AML-193 (cell line): ENCODE measurements at regions not wholly inside any gene's neighbourhood (a gene's known extent, or its start where the extent isn't known, plus 50 kb on each side); places are given as distances from the start of the nearest gene placed in this dataset.

Source experiments
- DNase-seq, 2 experiments: peaks; one replicate each; lab custom pipeline; 2025; lab: John Stamatoyannopoulos, UW

DNA sequence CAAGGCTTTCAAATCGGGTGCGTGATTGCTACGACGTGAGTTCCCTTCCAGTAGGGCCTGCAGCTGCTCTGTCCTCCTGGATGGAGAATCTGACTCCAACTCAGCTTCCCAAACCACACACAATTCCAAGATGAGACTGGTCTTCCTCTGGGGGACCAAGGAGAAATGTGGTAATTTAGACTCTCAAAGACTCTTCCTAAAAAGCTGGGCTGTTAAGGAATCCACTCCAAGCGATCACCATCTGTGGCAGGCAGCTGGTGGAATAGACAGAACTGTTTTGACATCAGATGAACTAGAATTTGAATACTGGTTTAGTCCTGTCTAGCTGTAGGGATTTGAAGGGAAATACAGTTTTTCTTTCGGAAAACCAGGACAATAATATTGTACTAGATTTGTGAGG lies 130.7 kb upstream of the KLF4 start:
- no peak for DNase-seq

DNA sequence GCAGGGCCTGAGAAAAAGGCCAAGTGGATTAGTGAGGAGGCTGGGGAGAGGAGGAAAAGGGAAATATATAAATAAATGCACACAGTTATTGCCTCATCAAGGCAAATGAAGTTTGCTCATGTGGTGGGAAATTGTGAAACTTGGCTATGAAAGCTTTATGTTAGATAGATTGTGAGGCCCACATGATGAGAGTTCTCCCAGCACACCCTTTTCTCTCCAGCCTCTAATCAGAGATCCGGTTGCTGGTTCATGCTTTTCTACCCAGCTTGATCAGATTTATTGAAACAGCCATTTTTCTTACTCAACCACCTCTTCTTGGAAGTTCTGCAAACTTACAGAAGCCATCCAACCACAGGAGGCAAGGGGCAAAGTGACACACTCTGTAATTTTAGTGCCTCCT lies 125.8 kb upstream of the KLF4 start:
- DNase-seq, result peak; percentile 24 to 40

DNA sequence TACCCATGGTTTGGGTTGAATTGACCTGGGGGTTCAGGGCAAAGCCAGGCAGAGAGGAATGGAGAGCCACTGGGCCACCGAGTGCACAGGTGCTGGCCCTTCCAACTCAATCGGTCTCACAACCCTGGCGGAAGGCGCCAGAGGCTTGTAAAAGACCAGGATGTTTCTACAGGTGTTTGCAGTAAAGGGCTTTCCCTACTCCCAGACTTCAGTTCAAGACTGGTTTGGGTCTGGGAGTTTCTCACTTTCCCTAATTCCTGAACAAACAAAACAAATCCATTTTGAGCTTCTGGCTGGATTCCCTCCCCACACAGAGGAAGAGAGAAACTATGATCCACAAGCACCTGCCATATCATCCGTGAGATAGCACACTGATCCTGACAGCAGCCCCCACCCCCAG lies 125.2 kb upstream of the KLF4 start:
- no peak for DNase-seq

DNA sequence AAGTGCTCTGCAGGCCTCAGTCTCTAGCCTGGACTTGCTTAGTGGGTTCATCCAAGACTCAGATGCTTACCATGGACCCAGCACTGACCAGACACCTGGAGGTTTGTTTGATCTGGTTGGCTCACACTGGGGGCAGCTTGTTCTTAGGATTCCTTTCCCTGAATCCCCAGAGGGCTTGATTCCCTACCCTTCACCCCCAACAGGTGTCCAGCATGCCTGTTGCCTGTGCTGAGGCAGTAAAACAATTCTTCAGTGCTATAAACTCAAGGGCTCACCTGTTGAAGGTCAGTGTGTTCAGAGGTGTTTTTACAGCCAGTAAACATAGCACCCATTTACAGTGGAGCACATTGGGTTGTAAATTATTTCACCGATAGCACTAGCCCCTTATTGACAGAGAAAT lies 123.8 kb upstream of the KLF4 start:
- no peak for DNase-seq

DNA sequence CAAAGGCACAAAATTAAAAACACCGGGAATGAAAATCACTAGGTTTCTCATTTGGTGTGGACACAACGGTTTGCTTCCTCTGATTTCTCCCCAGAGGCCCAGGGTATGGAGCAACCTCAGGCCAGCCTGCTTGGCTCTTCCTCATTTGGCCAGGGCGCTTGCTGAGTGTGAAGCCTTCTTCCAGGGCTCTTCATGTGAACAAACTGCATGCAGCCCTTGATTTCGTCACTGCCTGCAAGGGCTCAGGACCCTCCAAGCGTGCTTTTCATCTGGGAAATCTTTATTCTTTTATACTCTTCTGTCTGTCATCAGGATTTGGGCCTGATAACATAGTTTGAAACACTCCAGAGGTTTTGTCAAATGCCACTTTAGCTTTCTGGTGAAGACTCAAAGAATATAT lies 122.6 kb upstream of the KLF4 start:
- DNase-seq, result peak; percentile 44 to 50

DNA sequence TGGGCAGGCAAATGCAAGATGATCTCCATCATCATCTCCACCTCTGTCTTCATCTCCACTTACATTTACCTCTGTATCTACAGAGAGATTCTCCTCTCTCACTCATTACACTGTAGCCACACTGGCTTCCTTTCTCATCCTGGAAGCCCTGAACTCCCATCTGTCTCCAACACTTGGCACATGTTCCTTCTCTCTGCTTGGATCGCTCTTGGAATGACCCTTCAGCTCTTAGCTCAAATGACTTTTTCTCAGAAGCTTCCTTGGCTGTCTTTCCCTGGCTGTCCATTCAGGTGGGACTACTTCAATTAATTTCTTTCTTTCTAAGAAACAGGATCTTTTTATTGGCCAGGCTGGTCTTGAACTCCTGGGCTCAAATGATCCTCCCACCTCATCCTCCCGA lies 120.0 kb upstream of the KLF4 start:
- no peak for DNase-seq

DNA sequence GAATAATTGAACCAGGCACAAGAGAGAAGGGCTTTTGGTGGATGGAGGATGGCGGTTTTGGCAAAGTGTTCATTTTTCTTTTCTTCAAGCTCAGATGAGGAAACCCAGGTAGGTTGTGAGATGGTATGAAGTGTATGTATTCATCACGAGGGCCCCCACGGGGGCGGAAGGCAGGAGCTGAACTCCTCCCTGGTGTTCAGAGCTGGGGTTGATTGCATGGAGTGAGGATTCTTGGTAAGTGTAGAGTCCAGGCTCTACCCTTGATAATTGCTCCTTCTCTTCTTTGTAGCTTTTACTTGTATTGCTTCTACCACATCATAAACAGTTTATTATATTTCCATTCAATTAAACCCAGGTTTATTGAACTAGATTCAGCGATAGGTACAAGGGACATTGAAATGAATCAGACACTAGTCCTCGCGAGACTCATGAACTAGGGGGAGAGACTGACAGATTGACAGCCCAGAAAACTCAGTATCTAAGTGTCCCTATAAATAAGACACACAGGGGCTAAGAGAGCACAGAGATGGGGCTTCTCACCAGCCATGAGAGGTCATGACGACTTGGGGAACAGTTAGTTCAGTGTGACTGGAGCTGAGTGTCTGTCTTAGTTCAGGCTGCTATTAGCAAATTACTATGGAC lies 116.7 kb upstream of the KLF4 start:
- no peak for DNase-seq

DNA sequence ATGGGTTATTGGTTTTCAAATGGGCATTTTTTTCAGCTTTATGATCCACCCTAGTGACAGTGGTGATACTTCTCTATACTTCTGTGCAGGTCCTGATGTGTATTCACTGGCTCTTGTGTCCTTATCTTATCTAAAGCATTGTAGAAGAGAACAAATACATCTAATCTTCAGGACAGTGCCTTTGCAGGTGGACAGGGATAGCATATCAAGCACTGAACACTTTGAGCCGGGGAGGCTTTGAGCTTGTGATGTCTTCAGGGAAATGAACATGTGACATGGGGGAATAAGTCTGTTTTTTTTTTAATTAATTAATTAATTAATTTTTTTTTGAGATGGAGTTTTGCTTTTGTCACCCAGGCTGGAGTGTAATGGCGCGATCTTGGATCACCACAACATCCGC lies 115.5 kb upstream of the KLF4 start:
- no peak for DNase-seq

DNA sequence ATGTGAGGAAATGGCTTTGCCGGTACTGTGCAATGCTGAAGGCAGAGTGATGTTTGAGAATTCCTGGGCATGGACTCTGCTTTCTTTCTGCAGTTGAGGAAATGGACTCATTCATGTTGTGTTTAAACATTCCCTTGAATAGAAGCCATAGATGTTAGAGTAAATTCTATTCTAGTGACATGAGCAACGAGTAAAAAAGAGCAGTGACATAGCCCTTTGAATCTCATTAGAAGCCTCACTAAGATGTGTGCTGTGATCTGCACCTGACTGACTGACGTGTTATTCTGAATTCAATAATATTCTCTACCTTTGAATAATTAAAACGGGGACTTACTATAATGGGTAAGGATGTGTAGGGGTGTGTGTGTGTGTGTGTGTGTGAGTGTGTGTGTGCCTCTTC lies 113.7 kb upstream of the KLF4 start:
- no peak for DNase-seq

DNA sequence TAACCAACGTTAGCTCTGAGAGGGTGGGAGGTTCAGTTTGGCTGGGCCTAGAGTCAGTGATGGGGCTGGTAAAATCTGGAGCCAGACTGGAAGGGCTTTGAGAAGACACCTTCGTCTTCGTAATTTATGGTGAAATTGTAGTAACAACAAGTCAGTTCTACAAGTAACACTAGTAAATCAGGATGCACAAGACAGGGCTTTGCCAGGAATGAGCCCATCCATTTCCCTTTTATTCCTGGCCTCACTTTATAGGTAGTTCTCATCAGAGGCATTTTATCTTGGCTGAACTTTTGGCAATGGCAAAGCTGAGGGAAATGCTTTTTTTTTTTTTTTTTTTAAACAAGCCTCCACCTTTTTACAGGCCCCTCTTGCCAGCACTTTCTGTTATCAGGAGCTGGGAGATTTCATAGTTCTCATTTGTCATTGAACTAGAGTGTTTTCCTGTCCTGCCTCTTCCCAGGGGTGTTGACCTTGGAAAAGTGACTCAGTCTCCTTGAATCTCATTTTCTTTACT lies 110.5 kb upstream of the KLF4 start:
- no peak for DNase-seq

DNA sequence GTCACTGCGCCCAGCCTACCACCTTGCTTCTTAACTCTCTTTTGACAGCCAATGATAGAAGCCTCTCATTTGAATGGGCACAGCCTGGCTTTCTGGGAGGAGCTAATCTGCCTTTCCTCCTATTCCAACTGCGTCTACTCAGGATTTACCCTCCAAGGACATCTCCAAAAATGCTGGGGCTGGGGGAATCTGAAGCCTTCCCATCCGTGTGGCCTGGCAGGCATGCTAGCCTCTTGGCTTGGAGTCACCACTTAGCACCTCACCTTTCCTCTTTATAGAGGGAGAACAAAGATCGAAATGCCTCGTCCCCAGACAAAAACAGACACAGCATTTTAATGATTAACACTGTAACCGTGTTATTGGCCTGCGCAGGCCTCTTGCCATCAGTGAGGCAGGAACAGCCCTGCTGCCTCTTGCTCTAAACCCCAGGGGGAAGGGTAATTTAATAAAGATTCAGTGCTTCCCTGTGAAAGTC lies 108.2 kb upstream of the KLF4 start:
- no peak for DNase-seq

DNA sequence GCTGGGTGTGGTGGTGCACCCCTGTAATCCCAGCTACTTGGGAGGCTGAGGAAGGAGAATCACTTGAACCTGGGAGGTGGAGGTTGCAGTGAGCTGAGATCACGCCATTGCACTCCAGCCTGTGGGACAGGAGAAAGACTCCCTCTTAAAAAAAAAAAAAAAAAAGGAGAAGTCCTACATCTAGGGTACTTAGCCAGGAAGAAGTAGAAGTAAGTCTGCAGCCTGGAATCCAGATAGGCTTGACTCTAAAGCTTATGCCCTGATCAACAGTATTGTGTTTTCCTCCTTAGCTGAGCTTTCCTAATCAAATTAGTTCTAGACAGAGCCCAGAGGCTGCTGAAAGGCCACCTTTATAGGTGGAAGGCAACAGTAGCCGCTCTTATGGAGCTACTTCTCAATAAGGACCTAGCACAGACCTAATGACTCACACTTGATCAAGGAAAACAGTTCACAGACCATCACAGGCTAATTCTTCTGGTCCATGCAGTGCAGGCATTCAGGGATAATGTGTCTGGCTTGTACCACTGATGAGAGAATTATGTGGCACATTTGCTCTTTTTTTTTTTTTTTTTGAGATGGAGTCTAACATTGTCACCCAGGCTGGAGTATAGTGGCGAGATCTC lies 105.5 kb upstream of the KLF4 start:
- no peak for DNase-seq

DNA sequence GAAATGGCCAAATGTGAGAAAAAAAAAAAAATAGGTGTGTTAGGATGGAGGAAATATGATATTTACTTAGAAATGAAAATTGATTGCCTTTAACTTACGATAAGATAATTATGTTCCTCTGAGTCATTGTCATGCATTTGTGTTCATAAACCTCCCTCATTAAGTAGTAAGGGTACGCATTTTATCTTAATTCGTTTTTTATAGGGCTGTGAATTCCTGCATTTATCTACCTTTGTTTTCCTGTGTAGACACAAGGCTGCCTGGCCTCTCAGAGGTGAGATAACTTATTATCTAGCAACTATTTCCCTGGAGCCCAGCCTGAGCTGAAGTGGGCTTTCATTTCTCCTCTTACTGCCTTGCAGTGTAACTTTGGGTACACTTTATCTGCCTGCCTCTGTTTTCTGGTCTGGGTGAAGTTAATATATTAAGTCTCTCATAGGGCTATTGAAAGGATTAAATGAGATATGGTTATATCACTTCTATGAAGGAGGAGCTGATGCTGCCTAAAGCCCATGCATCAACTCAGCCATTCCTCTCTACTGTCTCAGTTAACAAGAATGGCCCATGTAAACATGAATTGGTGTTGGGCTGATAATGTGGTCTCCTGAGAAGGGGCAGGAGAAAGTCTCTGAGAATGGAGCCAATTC lies 103.8 kb upstream of the KLF4 start:
- no peak for DNase-seq

DNA sequence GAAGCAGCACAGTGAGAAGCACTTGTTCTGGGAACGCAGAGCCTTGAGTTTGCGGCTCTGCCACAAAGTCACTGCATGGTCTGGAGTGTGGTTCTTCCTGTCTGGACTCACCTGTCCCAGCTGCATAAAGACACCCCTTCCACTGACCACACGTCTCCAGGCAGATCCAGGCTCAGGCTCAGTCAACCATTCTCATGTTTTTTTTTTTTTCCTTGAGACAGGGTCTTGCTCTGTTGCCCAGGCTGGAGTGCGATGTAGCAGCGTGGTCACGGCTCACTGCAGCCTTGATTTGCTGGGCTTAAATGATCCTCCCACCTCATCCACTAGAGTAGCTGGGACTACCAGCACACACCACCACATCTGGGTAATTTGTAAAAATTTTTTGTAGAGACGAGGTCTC lies 102.9 kb upstream of the KLF4 start:
- no peak for DNase-seq

DNA sequence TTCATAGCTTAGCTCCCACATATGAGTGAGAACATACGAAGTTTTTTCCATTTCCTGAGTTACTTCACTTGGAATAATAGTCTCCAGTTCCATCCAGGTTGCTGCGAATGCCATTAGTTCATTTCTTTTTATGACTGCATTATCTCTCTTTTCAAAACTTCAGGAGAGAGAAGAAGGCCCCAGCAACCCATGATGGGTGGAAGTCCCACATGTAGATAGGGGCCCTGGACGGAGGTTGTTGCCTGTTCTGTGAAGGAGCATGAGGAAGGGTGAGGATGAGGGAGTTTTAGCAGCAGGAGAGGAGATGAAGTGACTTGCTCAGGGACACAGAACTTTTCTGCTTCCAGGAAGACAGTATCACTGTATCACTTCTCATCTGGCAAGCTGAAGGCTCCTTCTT lies 102.2 kb upstream of the KLF4 start:
- no peak for DNase-seq

DNA sequence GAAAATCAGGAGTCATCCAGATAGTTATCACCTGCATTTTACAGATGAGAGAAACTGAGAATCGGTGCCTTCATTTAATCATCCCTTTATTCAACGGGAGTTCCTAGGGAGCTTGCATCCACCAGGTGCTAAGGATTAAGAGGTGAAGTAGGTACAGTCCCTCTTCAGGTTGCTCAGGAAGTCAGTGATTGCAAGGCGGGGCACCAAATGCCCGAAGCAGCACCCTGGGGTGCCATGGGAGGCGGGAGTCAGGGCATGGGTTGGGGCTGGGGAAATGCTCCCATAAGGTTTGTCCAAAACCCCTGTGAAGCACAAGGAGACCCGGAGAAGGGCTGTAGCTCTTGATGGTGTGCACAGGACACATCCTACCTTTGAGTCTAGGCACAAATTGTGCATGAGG lies 98.8 kb upstream of the KLF4 start:
- no peak for DNase-seq

DNA sequence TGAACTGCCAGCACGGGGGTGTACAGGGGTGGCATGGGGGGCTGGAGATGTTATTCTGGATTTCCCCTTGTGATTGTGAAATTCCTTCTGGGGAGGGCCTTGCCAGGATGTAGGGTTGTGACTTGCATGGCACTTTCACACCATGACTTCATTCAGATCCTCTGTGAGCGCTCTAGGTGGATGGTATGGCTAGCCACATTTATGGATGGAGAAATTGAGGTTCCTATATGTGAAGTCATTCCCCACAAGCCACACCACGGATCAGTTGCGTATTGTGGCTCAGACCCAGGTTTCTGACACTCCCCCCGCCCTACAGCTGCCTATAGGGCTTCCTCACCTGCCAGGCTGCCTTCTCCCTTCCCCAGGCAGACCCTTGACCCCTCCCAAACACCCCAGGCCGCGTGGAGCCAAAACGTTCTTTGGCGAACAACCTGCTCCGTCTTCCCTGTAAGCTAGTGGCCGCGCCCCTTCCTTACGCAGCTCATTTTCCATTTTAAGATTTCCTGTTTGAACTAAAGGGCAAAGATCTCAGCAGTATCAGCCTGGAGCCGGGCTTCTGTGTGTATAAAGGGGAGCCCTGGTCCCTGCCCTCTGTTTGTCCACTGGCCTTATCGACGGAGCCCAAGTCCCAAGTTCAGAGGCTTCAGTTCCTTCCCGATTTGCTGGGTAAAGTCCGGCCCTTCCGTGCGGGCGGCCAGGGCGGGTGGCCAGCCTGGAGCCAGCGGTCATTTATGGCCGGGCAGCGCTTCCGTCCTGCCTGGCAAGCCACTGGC lies 97.8 kb upstream of the KLF4 start:
- DNase-seq, result no peak

DNA sequence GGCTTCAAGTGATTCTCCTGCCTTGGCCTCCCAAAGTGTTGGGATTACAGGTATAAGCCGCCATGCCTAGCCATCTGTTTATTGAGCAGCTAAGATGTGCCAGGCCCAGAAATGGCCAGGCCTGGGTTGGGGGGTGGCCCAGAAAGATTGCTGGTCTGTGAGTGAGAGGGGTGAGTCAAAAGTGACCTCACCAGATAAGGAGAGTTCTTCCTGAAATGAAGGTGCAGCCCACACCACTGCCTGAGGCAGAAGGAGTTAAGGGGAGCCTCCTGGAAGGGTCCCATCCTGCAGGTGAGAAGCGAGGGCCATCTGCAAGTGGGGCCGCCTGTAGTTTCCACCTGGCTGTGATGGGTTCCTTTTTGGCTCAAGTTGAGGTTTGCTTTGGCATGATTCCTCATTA lies 96.9 kb upstream of the KLF4 start:
- DNase-seq, result no peak

DNA sequence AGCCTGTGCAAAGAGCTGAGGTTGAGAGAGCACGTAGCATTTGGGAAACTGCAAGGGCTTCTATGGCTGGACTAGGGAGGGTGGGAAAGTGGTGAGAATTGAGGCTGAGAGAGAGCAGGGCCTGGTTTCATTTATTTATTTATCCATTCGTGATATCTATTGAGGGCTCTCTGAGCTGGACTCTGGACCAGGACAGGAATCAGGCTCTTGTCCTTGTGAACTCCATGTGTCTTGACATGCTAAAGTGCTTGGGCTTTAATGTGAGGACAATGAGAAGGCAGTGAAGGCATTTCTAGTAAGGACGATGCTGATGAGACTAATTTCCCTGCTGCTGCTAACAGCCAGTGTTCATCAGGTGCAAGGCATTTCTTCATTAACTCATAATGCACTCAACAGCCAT lies 95.9 kb upstream of the KLF4 start:
- DNase-seq, result no peak

DNA sequence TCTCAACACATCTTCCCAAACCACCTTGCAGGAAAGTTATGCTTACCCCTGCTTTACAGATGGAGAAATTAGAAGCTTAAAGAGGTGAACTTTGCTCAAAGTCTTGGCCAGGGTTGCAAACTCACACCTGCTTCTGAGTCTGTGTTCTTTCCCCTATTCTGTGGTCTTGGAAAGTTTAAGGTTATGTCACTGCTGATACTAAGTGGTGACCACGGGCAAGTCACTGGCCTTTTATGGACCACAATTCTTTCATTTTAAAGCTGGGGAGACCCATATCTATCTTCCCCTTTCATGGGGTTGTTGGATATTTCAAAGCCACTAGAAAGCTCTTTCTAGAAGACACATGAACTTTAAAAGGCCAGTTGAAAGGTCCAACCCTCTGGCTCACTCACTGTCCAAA lies 95.4 kb upstream of the KLF4 start:
- DNase-seq, result no peak

DNA sequence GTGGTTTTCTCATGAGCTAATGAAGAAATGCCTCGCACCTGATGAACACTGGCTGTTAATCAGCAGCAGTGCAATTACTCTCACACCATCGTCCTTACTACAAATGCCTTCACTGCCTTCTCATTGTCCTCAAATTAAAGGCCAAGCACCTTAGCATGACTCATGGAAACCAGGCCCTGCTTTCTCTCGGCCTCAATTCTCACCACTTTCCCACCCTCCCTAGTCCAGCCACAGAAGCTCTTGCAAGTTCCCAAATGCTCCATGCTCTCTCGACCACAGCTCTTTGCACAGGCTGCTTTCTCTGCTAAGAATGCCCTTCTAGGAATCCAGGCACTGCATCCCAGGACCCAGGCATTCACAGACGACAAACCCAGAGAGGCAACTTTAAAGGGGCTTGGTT lies 94.6 kb upstream of the KLF4 start:
- no peak for DNase-seq

DNA sequence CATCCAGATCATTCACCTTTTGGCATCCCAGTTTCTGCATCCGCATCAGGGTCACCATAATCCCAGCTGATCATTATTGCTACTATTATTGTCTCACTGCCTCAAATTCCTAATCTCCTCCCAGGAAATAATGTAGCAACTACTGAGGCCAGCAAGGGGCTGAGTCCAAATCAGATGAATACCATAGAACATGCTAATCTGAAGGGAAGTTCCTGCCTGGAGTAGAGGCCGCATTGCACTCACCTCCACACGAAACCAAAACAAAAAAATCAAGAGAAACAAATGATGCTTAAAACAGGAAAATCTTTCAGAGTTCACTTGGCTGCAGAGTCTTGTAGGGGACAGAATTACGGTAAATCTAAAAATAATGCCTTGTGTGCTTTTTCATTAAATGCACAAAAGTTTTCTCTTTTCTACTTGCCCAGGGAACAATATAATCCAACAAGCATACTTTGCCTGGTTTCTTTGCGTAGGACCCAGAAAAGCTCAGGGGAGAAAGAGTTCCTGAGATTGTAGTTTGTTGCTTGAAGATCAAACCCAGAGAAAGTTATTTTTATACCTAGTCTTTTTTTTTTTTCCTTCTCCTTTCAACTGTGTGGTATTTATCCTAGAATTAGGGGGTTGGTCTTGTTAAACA lies 87.7 kb upstream of the KLF4 start:
- no peak for DNase-seq
